AG09309 (cell line): ENCODE measurements at regions not wholly inside any gene's neighbourhood (a gene's known extent, or its start where the extent isn't known, plus 50 kb on each side); places are given as distances from the start of the nearest gene placed in this dataset.

Experiments
- DNase-seq: peaks from one replicate; pipeline ENCODE4 v3.0.0-alpha.2; 2010; ENCODE audit warnings: low read depth
- H3K4me3 ChIP-seq: 2 replicates; pipeline ENCODE4 v1.5.1; 2011; ENCODE audit warnings: mild to moderate bottlenecking, low read depth, low read length, moderate library complexity; ENCODE audit not compliant: control insufficient read depth
- TF ChIP-seq, protein P1 (sequence below): IDR thresholded peaks from 2 replicates; pipeline ENCODE4 v1.5.1; 2011; ENCODE audit warnings: mild to moderate bottlenecking, low read depth, low read length, inconsistent platforms; ENCODE audit not compliant: insufficient read depth, control insufficient read depth; ENCODE audit errors: missing control alignments

DNA sequence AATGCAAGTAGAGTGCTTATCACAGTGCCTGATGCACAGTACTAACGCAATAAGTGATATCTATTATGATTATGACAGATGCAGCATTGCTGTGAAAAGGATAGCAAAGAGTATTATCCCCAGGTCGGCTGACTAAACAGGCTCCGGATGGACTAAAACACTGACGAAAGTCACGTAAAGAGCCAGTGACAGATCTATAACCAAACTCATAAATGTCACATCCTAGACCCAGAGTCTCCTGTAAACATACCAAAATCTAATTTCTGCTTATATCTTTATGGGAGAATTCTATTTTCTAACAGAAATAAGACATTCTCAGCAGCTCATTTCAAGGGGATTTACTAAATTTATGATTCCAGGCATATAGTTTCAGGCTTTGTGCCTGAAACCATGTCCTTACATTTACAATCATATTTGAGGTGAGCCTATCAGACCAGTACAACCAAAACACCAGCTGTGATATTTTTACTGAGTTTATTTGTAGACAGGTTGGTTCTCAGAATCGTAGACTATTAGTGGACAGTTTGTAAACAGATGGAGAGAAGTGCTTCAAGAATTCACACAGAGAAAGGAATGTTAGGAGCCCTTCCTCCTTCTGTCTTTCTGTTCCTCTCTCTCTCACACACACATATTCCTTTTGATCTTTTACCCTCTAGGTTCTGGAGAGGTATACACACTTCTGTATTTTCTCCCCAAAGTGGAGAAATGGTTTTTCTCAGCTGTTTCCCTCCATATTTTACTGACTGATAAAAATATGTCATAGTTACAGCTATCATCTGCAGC lies 52.4 kb upstream of the WDR26 start:
- TF ChIP-seq, protein P1, sequence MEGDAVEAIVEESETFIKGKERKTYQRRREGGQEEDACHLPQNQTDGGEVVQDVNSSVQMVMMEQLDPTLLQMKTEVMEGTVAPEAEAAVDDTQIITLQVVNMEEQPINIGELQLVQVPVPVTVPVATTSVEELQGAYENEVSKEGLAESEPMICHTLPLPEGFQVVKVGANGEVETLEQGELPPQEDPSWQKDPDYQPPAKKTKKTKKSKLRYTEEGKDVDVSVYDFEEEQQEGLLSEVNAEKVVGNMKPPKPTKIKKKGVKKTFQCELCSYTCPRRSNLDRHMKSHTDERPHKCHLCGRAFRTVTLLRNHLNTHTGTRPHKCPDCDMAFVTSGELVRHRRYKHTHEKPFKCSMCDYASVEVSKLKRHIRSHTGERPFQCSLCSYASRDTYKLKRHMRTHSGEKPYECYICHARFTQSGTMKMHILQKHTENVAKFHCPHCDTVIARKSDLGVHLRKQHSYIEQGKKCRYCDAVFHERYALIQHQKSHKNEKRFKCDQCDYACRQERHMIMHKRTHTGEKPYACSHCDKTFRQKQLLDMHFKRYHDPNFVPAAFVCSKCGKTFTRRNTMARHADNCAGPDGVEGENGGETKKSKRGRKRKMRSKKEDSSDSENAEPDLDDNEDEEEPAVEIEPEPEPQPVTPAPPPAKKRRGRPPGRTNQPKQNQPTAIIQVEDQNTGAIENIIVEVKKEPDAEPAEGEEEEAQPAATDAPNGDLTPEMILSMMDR: no peak
- H3K4me3 ChIP-seq: no peak overlapping the region
- DNase-seq: no peak

DNA sequence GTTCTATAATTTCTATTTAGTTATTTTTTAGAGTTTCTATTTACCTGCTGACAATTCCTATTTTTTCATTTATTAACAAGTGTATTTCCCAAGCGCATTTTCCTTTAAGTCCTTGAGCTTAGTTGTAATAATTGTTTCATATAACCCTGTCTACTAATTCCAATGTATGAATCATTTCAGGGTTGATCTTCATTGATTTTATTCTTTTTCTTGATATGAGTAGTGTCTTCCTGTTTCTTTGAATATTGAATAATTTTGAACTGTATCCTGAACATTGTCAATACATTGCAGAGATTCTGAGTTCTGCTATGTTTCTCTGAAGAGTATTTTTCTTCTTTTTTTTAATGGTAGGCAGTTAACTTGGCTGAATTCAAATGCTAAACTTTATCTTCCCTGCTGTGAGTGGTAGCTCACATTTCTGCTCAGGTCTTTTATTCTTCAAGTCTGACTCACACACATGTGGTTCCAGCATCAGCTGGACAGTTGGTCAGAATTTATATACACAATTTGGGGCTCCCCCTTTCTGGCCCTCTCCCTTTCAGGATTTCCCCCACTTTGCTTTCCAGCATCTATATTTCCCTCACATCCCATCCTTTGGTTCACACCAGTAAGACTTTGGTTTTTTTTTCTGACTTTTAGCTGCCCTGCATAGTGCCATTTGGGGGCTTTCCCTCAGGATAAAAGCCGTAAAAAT lies 54.4 kb upstream of the WDR26 start:
- TF ChIP-seq, protein P1: no peak
- DNase-seq: no peak

DNA sequence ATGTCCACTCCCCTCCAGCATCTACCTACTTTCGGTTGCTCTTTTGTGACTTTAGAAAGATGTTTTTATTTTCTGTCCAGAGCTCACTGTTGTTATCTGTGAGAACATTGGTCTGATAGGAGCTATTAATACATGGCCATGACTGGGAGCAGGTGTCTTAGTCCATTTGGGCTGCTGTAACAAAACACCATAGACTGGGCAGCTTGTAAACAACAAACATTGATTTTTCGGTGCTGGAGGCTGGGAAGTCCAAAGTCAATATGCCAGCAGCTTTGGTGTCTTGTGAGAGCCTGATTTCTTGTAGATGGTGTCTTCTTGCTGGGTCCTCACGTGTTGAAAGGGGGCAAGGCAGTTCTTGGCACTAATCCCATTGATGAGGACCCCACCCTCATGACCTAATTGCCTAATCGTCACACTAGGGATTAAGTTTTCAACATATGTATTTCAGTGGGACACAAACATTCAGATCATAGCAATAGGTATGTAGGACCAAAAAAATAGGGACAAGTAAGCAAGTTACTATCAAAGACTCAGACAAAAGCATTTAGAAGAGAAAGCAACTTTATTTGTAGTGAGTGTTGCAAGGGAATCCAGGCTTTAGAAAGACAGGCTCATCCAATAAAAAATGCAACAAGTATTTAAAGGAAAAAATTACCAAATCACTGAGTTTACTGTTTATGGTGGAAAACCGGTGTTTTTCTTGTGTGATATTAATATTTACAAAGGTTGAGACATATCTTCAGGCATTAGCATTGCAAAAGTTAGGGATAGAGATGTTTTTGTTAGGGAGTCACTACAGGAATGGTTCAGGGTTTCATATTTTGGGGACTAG lies 55.2 kb upstream of the WDR26 start:
- no peak overlapping the region for H3K4me3 ChIP-seq
- TF ChIP-seq, protein P1: no peak
- no peak for DNase-seq

More for the DNA sequence above, 54.4 kb upstream of the WDR26 start:
- no peak overlapping the region for H3K4me3 ChIP-seq

DNA sequence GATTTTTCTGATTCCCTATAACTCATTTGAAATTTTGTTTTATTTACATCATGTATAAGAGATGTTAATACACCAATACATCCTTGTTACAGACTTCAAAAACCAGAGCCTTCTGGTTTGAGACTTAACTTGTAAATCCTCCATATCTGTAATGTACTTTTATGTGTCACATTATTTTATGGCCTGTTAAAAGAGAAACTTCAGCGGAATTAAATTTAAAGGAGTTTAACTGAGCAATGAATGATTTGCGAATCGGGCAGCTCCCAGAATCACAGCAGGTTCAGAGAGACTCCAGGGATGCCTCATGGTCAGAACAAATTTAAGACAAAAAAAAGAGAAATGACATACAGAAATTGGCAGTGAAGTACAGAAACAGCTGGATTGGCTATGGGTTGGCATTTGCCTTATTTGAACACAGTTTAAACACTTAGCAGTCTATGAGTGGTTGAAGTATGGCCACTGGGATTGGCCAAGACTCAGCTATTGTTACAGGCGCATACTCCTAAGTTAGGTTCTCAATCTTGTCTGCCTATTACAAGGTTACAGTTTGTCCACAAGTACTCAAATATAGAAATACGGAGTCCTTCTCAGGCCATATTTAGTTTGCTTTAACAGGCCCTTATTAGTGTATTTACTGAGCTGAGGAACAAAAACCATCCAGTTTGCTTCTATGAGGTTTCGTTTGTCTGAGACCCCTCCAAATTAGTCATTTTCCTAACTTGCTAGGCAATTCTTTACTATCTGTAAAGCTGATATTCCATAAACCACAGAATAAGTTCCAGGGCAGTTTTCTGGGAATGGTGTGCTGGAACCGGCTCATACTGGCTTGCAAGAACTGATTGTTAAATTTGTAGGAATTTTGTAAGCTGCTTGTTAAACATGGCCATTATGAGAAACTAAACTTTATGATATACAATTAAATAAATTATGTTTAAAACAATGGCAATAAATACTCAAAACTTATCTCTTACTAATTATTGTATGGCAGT lies 56.2 kb upstream of the WDR26 start:
- no peak for DNase-seq
- TF ChIP-seq, protein P1: no peak
- H3K4me3 ChIP-seq: no peak overlapping the region

DNA sequence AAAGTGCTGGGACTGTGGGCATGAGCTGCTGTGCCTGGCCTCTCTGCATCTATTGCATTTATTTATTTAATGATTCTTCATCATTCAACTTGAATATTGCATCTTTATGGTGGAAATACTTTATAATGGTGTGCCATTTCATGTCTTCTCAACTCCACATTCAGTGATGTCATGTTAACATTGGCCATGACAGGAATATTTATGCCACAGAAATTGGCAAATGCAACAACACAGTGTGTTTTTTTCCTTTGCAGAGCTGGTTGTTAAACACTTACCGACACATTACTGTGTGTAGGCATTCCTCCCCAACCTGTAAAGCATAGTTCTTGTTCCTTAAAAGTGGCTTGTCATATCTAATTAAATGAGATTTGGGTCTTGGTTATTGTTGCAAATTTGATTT lies 57.4 kb upstream of the WDR26 start:
- no peak overlapping the region for H3K4me3 ChIP-seq
- no peak for DNase-seq
- TF ChIP-seq, protein P1: no peak
